SK-N-SH treated with all-trans-retinoic acid at 6 μM for 48 hours (cell line): ENCODE measurements at regions not wholly inside any gene's neighbourhood (a gene's known extent, or its start where the extent isn't known, plus 50 kb on each side); places are given as distances from the start of the nearest gene placed in this dataset.

ENCODE experiments used
- ATAC-seq: fragments of 200-7000 bp; cut with Tn5 transposase; 3 replicates; pipeline ENCODE4 v1.9.1; 2020; ENCODE audit warnings: mild to moderate bottlenecking, moderate library complexity
- ARNTL ChIP-seq: fragments of 450-650 bp; formaldehyde crosslinking; IDR thresholded peaks from 2 replicates; pipeline ENCODE4 v1.5.0; 2020; ENCODE audit warnings: low read depth, mild to moderate bottlenecking, moderate library complexity, borderline replicate concordance
- BACH2 ChIP-seq: fragments of 250-450 bp; sonication (Bioruptor Pico); IDR thresholded peaks from 2 replicates; pipeline ENCODE4 v1.9.0; 2021; ENCODE audit warnings: mild to moderate bottlenecking, borderline replicate concordance
- CSDC2 ChIP-seq: fragments of 250-450 bp; sonication (Bioruptor Pico); IDR thresholded peaks from 2 replicates; pipeline ENCODE4 v1.5.0; 2020; ENCODE audit warnings: mild to moderate bottlenecking, moderate library complexity
- ESRRG ChIP-seq: fragments of 250-450 bp; sonication (Bioruptor Pico); IDR thresholded peaks from 2 replicates; pipeline ENCODE4 v1.6.1; 2021; ENCODE audit warnings: mild to moderate bottlenecking
- GLIS3 ChIP-seq: fragments of 250-450 bp; sonication (Bioruptor Pico); IDR thresholded peaks from 2 replicates; pipeline ENCODE4 v1.5.0; 2020; ENCODE audit warnings: mild to moderate bottlenecking, moderate library complexity
- ISL1 ChIP-seq: fragments of 250-450 bp; sonication (Bioruptor Pico); IDR thresholded peaks from 2 replicates; pipeline ENCODE4 v2.1.2; 2022; ENCODE audit warnings: mild to moderate bottlenecking, moderate library complexity
- PPARA ChIP-seq: fragments of 250-450 bp; sonication (Bioruptor Pico); IDR thresholded peaks from 2 replicates; pipeline ENCODE4 v1.5.0; 2020; ENCODE audit warnings: mild to moderate bottlenecking, borderline replicate concordance
- RARB ChIP-seq: fragments of 250-450 bp; sonication (Bioruptor Pico); IDR thresholded peaks from 2 replicates; pipeline ENCODE4 v1.8.0; 2021; ENCODE audit warnings: mild to moderate bottlenecking, moderate library complexity
- SNAI2 ChIP-seq: fragments of 250-450 bp; sonication (Bioruptor Pico); IDR thresholded peaks from 2 replicates; pipeline ENCODE4 v1.5.0; 2020; ENCODE audit warnings: mild to moderate bottlenecking, moderate library complexity
- TOX ChIP-seq: fragments of 250-450 bp; sonication (Bioruptor Pico); IDR thresholded peaks from 2 replicates; pipeline ENCODE4 v1.8.0; 2021; ENCODE audit warnings: mild to moderate bottlenecking, moderate library complexity, borderline replicate concordance
- ZC3H10 ChIP-seq: fragments of 250-450 bp; sonication (Bioruptor Pico); IDR thresholded peaks from 2 replicates; pipeline ENCODE4 v1.5.1; 2021; ENCODE audit warnings: mild to moderate bottlenecking, moderate library complexity
- ZFP3 ChIP-seq: fragments of 250-450 bp; sonication (Bioruptor Pico); IDR thresholded peaks from 2 replicates; pipeline ENCODE4 v1.5.0; 2020; ENCODE audit warnings: mild to moderate bottlenecking, moderate library complexity
- ZNF565 ChIP-seq: fragments of 450-650 bp; formaldehyde crosslinking; conservative IDR thresholded peaks from 2 replicates; pipeline ENCODE4 v1.5.0; 2020; ENCODE audit warnings: low read depth, mild to moderate bottlenecking, moderate library complexity
- ZNF70 ChIP-seq: fragments of 450-650 bp; formaldehyde crosslinking; IDR thresholded peaks from 2 replicates; pipeline ENCODE4 v1.5.0; 2020; ENCODE audit warnings: mild to moderate bottlenecking, moderate library complexity
- ZNF8 ChIP-seq: fragments of 450-650 bp; formaldehyde crosslinking; IDR thresholded peaks from 2 replicates; pipeline ENCODE4 v1.5.0; 2020; ENCODE audit warnings: mild to moderate bottlenecking, moderate library complexity
- TF ChIP-seq, protein P1 (sequence below): fragments of 250-450 bp; sonication (Bioruptor Pico); IDR thresholded peaks from 2 replicates; pipeline ENCODE4 v1.8.0; 2021; ENCODE audit warnings: low read depth, mild to moderate bottlenecking, moderate library complexity, borderline replicate concordance
- TF ChIP-seq, protein P2 (sequence below): fragments of 250-450 bp; sonication (Bioruptor Pico); IDR thresholded peaks from 2 replicates; pipeline ENCODE4 v1.5.1; 2020; ENCODE audit warnings: low read depth, mild to moderate bottlenecking, moderate library complexity
- TF ChIP-seq, protein P3 (sequence below): fragments of 250-450 bp; sonication (Bioruptor Pico); IDR thresholded peaks from 2 replicates; pipeline ENCODE4 v1.8.0; 2020; ENCODE audit warnings: mild to moderate bottlenecking, moderate library complexity, borderline replicate concordance
- TF ChIP-seq, protein P4 (sequence below): fragments of 250-450 bp; sonication (Bioruptor Pico); IDR thresholded peaks from 2 replicates; pipeline ENCODE4 v1.5.0; 2020; ENCODE audit warnings: mild to moderate bottlenecking, moderate library complexity

DNA sequence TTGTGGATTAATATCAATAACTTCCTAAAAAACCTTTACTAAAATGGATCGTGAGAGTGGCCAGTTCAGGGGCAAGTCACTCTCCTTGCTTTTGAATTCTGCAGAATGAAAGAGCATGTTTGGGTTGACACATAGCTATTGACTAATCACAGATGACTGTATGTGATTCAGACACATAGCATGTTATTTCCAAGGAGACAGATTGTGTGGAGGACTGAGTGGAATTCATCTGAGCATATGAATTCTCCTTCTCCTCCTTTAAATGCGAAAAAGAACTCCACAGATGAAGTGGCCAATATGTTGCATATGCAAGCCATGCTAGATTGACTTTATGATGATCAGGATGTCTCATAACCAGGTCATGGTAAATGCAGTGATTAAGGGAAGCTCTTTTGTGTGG is 249.4 kb upstream of the FAM98A start:
- TF ChIP-seq RARB (CRISPR knock-in tag) (no peak), ISL1 (CRISPR knock-in tag) (no peak)
- TF ChIP-seq, protein P1, sequence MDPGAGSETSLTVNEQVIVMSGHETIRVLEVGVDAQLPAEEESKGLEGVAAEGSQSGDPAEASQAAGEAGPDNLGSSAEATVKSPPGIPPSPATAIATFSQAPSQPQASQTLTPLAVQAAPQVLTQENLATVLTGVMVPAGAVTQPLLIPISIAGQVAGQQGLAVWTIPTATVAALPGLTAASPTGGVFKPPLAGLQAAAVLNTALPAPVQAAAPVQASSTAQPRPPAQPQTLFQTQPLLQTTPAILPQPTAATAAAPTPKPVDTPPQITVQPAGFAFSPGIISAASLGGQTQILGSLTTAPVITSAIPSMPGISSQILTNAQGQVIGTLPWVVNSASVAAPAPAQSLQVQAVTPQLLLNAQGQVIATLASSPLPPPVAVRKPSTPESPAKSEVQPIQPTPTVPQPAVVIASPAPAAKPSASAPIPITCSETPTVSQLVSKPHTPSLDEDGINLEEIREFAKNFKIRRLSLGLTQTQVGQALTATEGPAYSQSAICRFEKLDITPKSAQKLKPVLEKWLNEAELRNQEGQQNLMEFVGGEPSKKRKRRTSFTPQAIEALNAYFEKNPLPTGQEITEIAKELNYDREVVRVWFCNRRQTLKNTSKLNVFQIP (CRISPR knock-in tag) = no peak
- no peak for ATAC-seq

DNA sequence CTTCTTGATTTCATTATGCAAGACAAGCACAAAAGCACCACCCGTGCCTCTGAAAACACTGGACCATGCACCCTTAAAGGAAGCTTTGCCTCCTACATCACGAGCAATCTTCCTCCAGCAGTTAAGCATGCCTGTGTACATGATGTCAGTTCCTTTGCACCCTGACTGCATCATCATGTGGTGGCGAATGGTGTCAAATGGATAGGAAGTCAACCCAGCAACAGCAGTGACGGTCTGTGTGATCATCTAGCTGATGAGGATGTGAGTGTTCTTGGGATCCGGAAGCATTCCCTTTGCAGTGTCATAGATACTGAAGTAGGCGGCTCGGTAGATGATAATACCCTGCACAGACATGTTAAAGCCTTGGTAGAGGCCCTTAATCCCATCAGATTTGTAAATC is 240.7 kb upstream of the FAM98A start:
- no peak for TF ChIP-seq RARB (CRISPR knock-in tag)
- TF ChIP-seq BACH2 = no peak
- TF ChIP-seq ZNF70 = no peak
- no peak for ATAC-seq

DNA sequence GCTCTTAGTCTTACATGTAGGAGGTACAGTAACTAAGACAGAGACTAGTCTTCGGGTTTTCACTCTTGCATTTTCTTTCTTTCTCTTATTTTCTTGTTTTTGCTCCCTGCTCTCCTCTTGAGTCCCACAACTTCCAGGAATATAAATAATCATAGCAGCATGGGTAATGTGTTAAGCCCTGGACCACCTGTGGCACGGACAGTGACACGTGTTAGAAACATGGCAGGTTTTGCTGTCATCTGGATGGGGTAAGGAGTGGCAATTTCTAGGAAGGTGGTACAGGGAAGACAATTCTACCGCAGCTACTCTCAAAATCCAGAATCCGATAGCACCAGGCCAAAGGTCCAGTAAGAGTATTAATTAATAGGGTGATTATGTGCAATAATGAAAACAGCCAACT is 237.5 kb upstream of the FAM98A start:
- no peak for TF ChIP-seq ESRRG
- no peak for TF ChIP-seq ZNF565
- TF ChIP-seq, protein P2, sequence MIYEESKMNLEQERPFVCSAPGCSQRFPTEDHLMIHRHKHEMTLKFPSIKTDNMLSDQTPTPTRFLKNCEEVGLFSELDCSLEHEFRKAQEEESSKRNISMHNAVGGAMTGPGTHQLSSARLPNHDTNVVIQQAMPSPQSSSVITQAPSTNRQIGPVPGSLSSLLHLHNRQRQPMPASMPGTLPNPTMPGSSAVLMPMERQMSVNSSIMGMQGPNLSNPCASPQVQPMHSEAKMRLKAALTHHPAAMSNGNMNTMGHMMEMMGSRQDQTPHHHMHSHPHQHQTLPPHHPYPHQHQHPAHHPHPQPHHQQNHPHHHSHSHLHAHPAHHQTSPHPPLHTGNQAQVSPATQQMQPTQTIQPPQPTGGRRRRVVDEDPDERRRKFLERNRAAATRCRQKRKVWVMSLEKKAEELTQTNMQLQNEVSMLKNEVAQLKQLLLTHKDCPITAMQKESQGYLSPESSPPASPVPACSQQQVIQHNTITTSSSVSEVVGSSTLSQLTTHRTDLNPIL = no peak
- TF ChIP-seq TOX = no peak
- TF ChIP-seq, protein P3, sequence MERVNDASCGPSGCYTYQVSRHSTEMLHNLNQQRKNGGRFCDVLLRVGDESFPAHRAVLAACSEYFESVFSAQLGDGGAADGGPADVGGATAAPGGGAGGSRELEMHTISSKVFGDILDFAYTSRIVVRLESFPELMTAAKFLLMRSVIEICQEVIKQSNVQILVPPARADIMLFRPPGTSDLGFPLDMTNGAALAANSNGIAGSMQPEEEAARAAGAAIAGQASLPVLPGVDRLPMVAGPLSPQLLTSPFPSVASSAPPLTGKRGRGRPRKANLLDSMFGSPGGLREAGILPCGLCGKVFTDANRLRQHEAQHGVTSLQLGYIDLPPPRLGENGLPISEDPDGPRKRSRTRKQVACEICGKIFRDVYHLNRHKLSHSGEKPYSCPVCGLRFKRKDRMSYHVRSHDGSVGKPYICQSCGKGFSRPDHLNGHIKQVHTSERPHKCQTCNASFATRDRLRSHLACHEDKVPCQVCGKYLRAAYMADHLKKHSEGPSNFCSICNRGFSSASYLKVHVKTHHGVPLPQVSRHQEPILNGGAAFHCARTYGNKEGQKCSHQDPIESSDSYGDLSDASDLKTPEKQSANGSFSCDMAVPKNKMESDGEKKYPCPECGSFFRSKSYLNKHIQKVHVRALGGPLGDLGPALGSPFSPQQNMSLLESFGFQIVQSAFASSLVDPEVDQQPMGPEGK (CRISPR knock-in tag) = no peak
- no peak for TF ChIP-seq ZC3H10 (CRISPR knock-in tag)
- no peak for TF ChIP-seq PPARA (CRISPR knock-in tag)
- no peak for TF ChIP-seq ISL1 (CRISPR knock-in tag)
- no peak for TF ChIP-seq SNAI2 (CRISPR knock-in tag)
- ATAC-seq = no peak

DNA sequence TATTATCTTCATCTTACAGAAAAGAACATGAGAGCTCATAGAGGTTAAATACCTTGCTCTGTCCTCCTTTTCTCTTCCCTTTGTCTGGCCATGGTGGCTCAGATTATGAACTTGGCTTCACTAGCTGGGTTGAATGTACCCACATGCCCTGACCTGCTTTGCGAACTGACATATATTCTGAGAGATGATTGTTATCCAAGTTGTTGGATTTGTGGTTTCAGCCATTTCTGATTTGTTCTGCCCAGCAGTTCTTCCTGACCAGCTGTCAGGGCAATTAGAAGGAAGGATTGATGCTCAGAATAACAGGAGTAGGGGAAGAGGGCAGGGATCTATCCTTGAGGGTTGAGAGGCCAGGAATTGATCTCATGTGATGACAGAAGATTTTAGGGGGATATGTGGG is 236.8 kb upstream of the FAM98A start:
- TF ChIP-seq ARNTL (CRISPR knock-in tag) (no peak), ZFP3 (CRISPR knock-in tag) (no peak), ZNF8 (CRISPR knock-in tag) (no peak), BACH2 (no peak), CSDC2 (CRISPR knock-in tag) (no peak), TOX (no peak), PPARA (CRISPR knock-in tag) (no peak), GLIS3 (CRISPR knock-in tag) (no peak), ZNF70 (no peak), ZC3H10 (CRISPR knock-in tag) (no peak)
- TF ChIP-seq, protein P1 (CRISPR knock-in tag) = no peak
- TF ChIP-seq, protein P4, sequence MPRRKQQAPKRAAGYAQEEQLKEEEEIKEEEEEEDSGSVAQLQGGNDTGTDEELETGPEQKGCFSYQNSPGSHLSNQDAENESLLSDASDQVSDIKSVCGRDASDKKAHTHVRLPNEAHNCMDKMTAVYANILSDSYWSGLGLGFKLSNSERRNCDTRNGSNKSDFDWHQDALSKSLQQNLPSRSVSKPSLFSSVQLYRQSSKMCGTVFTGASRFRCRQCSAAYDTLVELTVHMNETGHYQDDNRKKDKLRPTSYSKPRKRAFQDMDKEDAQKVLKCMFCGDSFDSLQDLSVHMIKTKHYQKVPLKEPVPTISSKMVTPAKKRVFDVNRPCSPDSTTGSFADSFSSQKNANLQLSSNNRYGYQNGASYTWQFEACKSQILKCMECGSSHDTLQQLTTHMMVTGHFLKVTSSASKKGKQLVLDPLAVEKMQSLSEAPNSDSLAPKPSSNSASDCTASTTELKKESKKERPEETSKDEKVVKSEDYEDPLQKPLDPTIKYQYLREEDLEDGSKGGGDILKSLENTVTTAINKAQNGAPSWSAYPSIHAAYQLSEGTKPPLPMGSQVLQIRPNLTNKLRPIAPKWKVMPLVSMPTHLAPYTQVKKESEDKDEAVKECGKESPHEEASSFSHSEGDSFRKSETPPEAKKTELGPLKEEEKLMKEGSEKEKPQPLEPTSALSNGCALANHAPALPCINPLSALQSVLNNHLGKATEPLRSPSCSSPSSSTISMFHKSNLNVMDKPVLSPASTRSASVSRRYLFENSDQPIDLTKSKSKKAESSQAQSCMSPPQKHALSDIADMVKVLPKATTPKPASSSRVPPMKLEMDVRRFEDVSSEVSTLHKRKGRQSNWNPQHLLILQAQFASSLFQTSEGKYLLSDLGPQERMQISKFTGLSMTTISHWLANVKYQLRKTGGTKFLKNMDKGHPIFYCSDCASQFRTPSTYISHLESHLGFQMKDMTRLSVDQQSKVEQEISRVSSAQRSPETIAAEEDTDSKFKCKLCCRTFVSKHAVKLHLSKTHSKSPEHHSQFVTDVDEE (CRISPR knock-in tag) = no peak
- TF ChIP-seq, protein P3 (CRISPR knock-in tag) = no peak
- TF ChIP-seq, protein P2 = no peak
- no peak for ATAC-seq
